Ascending aorta (tissue), 2 donors: ENCODE measurements at regions not wholly inside any gene's neighbourhood (a gene's known extent, or its start where the extent isn't known, plus 50 kb on each side); places are given as distances from the start of the nearest gene placed in this dataset.

ENCODE experiments used
- DNase-seq, 2 donors: peaks; one replicate each; pipeline ENCODE4 v3.0.0-alpha.2; 2019; ENCODE audit warnings: low spot score in 2 of 2
- H3K27ac ChIP-seq, 2 donors: fragments of 200-600 bp; sonication (generic); one replicate each; pipeline ENCODE4 v1.5.1; 2016 to 2017; ENCODE audit warnings: mild to moderate bottlenecking in 1 of 2
- H3K27me3 ChIP-seq: fragments of 200-600 bp; sonication (generic); one replicate; pipeline ENCODE4 v1.5.1; 2017
- H3K36me3 ChIP-seq, 2 donors: fragments of 200-600 bp; sonication (generic); one replicate each; pipeline ENCODE4 v1.5.1; 2016
- H3K4me1 ChIP-seq, 2 donors: fragments of 200-600 bp; sonication (generic); one replicate each; pipeline ENCODE4 v1.5.1; 2016 to 2017; ENCODE audit warnings: mild to moderate bottlenecking in 1 of 2
- H3K4me3 ChIP-seq, 2 donors: fragments of 200-600 bp; sonication (generic); one replicate each; pipeline ENCODE4 v1.5.1; 2016 to 2017; ENCODE audit warnings: mild to moderate bottlenecking in 1 of 2
- H3K9me3 ChIP-seq, 2 donors: fragments of 200-600 bp; sonication (generic); one replicate each; pipeline ENCODE4 v1.5.1; 2016
- intact Hi-C: fragments of 100-400 bp; cut with DNase I; formaldehyde crosslinking; loops from one replicate; pipeline ENCODE4 v1.15.1; 2023
- TF ChIP-seq, protein P1 (sequence below), 3 experiments: fragments of 200-600 bp in 2 of 3; fragments of 450-650 bp in 1 of 3; sonication (generic) in 2 of 3; IDR thresholded peaks; one replicate each; pipeline ENCODE4 v1.5.1; 2016 to 2019; ENCODE audit warnings: antibody characterized with exemption in 3 of 3, mild to moderate bottlenecking in 1 of 3, moderate library complexity in 1 of 3

- H3K4me1 ChIP-seq: no peaks in the 10 kb centered on the region
- DNase-seq: no peak
- no peaks in the 10 kb centered on the region for H3K36me3 ChIP-seq
- H3K9me3 ChIP-seq: no peaks in the 10 kb centered on the region
- intact Hi-C loops: no loop called here
- H3K27me3 ChIP-seq: no peaks in the 10 kb centered on the region
- TF ChIP-seq, protein P1, sequence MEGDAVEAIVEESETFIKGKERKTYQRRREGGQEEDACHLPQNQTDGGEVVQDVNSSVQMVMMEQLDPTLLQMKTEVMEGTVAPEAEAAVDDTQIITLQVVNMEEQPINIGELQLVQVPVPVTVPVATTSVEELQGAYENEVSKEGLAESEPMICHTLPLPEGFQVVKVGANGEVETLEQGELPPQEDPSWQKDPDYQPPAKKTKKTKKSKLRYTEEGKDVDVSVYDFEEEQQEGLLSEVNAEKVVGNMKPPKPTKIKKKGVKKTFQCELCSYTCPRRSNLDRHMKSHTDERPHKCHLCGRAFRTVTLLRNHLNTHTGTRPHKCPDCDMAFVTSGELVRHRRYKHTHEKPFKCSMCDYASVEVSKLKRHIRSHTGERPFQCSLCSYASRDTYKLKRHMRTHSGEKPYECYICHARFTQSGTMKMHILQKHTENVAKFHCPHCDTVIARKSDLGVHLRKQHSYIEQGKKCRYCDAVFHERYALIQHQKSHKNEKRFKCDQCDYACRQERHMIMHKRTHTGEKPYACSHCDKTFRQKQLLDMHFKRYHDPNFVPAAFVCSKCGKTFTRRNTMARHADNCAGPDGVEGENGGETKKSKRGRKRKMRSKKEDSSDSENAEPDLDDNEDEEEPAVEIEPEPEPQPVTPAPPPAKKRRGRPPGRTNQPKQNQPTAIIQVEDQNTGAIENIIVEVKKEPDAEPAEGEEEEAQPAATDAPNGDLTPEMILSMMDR (IDR thresholded peaks at IDR 0.05): no peak
- H3K27ac ChIP-seq: no peak overlapping the region
- H3K4me3 ChIP-seq: no peak overlapping the region
Observed at GRCh38 chr2:122851161-122851560, 1095.7 kb downstream of the TSN start.

DNA sequence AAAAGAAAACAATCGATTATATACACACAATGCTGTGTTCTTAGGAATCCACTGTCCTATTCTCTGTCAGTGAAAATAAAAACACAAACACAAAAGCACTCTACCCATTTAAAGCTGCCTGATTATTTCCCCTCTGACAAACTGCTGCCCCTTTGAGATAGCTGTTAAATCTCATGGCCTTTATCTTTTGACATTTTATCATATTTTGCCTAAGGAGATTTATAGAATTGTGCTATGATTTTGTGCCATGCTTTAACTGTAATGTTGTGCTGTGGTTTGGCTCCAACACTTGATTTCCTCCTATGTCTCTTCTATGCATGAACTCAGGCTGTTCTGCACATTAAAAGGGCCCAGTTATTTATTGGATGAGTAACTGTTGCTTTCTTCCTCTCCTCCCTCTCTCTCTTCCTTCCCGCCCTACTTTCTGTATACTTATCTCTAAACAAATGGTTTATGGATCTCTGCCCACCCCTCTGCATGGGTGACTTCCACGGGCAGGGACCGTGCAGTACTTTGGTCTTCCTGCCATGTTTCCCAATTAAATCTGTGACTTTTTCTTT lies 1096.6 kb downstream of the TSN start:
- H3K9me3 ChIP-seq: no peaks in the 10 kb centered on the region
- H3K27me3 ChIP-seq: no peaks in the 10 kb centered on the region
- H3K4me1 ChIP-seq: no peaks in the 10 kb centered on the region
- H3K36me3 ChIP-seq: no peaks in the 10 kb centered on the region
- DNase-seq: no peak
- intact Hi-C loops: no loop called here
- H3K4me3 ChIP-seq: no peak overlapping the region
- TF ChIP-seq, protein P1 (IDR thresholded peaks at IDR 0.05): no peak
- no peak overlapping the region for H3K27ac ChIP-seq

GRCh38 chr2:122856696-122857095 lies 1101.2 kb downstream of the TSN start:
- no peaks in the 10 kb centered on the region for H3K27me3 ChIP-seq
- no peak overlapping the region for H3K4me3 ChIP-seq
- no peaks in the 10 kb centered on the region for H3K36me3 ChIP-seq
- DNase-seq: no peak
- no peak overlapping the region for H3K27ac ChIP-seq
- TF ChIP-seq, protein P1 (IDR thresholded peaks at IDR 0.05): no peak
- intact Hi-C loops: no loop called here
- no peaks in the 10 kb centered on the region for H3K9me3 ChIP-seq
- no peaks in the 10 kb centered on the region for H3K4me1 ChIP-seq

DNA sequence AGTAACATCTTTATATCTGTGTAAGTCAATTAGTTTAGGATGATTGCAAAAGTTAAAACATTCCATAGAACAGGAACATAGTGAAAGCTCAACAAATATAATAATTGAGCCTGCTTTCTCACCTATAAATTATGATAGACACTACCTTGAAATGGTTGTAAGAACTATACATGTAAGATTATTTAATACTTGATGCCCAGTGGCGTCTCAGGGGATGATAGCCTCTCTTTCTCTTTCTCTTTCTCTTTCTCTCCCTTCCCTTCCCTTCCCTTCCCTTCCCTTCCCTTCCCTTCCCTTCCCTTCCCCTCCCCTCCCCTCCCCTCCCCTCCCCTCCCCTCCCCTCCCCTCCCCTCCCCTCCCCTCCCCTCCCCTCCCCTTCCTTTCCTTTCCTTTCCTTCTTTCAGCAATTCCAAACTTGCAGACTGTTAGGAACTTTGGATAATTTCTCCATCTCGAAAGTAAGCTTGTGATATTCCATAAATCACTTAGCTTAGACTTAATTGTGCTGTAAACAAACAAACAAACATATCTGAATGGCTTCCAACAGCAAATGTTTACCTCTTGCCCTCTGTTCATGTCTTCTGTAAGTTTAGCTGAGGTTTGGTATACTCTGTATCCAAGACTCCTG lies 1102.7 kb downstream of the TSN start:
- Histone ChIP-seq H3K36me3 (no peaks in the 10 kb centered on the region), H3K27me3 (no peaks in the 10 kb centered on the region), H3K4me3 (no peak overlapping the region), H3K4me1 (no peaks in the 10 kb centered on the region), H3K27ac (no peak overlapping the region), H3K9me3 (no peaks in the 10 kb centered on the region)
- TF ChIP-seq, protein P1 (IDR thresholded peaks at IDR 0.05): no peak
- intact Hi-C loops: no loop called here
- no peak for DNase-seq

- DNase-seq: no peak
- Histone ChIP-seq H3K27me3 (no peaks in the 10 kb centered on the region), H3K36me3 (no peaks in the 10 kb centered on the region), H3K9me3 (no peaks in the 10 kb centered on the region), H3K4me3 (no peak overlapping the region), H3K4me1 (no peaks in the 10 kb centered on the region), H3K27ac (no peak overlapping the region)
- intact Hi-C loops: no loop called here
- TF ChIP-seq, protein P1 (IDR thresholded peaks at IDR 0.05): no peak
Observed at GRCh38 chr2:122858813-122859212, 1103.4 kb downstream of the TSN start.
